ENCODE measurements at regions not wholly inside any gene's neighbourhood (a gene's known extent, or its start where the extent isn't known, plus 50 kb on each side); places are given as distances from the start of the nearest gene placed in this dataset.

- no TSS peak for BruUV-seq (replicated peaks)
- Histone ChIP-seq H4K20me1 (ENCODE audit: insufficient read depth) (no peaks in the 10 kb centered on the region), H3K79me2 (ENCODE audit: low read depth) (no peaks in the 10 kb centered on the region), H3K9me3 (ENCODE audit: insufficient read depth, low read depth) (no peaks in the 10 kb centered on the region), H3K27me3 (ENCODE audit: insufficient read depth, low read depth) (peaks cover 50% of the 10 kb centered on the region), H3K9me2 (ENCODE audit: insufficient read depth) (no peaks in the 10 kb centered on the region), H3K4me1 (replicated peaks; ENCODE audit: insufficient read depth) (no peaks in the 10 kb centered on the region), H3K4me3 (no peak overlapping the region), H3K36me3 (ENCODE audit: low read depth) (no peaks in the 10 kb centered on the region), H3F3A (ENCODE audit: insufficient read depth, low read depth) (no peaks in the 10 kb centered on the region), H3K27ac (no peak overlapping the region), H3K4me2 (no peak overlapping the region), H2AFZ (no peak overlapping the region)
- no peak for DNase-seq
- no peak for TF ChIP-seq EZH2 (IDR thresholded peaks at IDR 0.05; ENCODE audit: low read depth)
- TF ChIP-seq, protein P1, sequence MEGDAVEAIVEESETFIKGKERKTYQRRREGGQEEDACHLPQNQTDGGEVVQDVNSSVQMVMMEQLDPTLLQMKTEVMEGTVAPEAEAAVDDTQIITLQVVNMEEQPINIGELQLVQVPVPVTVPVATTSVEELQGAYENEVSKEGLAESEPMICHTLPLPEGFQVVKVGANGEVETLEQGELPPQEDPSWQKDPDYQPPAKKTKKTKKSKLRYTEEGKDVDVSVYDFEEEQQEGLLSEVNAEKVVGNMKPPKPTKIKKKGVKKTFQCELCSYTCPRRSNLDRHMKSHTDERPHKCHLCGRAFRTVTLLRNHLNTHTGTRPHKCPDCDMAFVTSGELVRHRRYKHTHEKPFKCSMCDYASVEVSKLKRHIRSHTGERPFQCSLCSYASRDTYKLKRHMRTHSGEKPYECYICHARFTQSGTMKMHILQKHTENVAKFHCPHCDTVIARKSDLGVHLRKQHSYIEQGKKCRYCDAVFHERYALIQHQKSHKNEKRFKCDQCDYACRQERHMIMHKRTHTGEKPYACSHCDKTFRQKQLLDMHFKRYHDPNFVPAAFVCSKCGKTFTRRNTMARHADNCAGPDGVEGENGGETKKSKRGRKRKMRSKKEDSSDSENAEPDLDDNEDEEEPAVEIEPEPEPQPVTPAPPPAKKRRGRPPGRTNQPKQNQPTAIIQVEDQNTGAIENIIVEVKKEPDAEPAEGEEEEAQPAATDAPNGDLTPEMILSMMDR (conservative IDR thresholded peaks at IDR 0.05), result no peak
- ChIA-PET POLR2A (ENCODE audit: unreplicated experiment) (no interaction called here), CTCF (no interaction called here)
- intact Hi-C loops (cut with micrococcal nuclease; ENCODE audit: unreplicated experiment), result no loop called here
These were observed 180.9 kb upstream of the PLXNA2 start for GRCh38 chr1:208425096-208425495.

DNA sequence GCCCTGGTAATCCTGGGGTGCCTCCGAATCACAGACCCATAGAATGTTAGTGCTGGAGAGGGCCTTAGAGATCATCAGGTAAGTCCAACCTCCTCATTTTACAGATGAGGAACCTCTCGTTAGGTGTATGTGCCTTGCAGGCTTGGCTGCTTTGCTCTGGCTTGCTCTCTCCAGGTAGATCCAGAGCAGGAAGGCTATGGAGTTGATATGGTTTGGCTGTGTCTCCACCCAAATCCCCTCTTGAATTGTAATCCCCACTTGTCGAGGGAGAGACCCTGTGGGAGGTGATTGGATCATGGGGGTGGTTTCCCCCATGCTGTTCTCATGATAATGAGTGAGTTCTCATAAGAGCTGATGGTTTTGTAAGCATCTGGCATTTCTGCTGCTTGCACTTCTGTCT, 186.0 kb upstream of the PLXNA2 start:
- POLR2A ChIA-PET (ENCODE audit: unreplicated experiment), result no interaction called here
- H3K9me2 ChIP-seq (ENCODE audit: insufficient read depth), result no peaks in the 10 kb centered on the region
- no peak overlapping the region for H3K27ac ChIP-seq
- no peaks in the 10 kb centered on the region for H3K4me1 ChIP-seq (replicated peaks; ENCODE audit: insufficient read depth)
- DNase-seq, result no peak
- no peaks in the 10 kb centered on the region for H3K36me3 ChIP-seq (ENCODE audit: low read depth)
- CTCF ChIA-PET, result no interaction called here
- no peaks in the 10 kb centered on the region for H3K79me2 ChIP-seq (ENCODE audit: low read depth)
- H3K4me2 ChIP-seq, result no peak overlapping the region
- no peaks in the 10 kb centered on the region for H3K9me3 ChIP-seq (ENCODE audit: insufficient read depth, low read depth)
- TF ChIP-seq, protein P1 (conservative IDR thresholded peaks at IDR 0.05), result no peak
- H3K4me3 ChIP-seq, result no peak overlapping the region
- H2AFZ ChIP-seq, result no peak overlapping the region
- BruUV-seq (replicated peaks), result no TSS peak
- H4K20me1 ChIP-seq (ENCODE audit: insufficient read depth), result no peaks in the 10 kb centered on the region
- intact Hi-C loops (cut with micrococcal nuclease; ENCODE audit: unreplicated experiment), result no loop called here
- H3K27me3 ChIP-seq (ENCODE audit: insufficient read depth, low read depth), result peaks cover 51% of the 10 kb centered on the region
- H3F3A ChIP-seq (ENCODE audit: insufficient read depth, low read depth), result no peaks in the 10 kb centered on the region

DNA sequence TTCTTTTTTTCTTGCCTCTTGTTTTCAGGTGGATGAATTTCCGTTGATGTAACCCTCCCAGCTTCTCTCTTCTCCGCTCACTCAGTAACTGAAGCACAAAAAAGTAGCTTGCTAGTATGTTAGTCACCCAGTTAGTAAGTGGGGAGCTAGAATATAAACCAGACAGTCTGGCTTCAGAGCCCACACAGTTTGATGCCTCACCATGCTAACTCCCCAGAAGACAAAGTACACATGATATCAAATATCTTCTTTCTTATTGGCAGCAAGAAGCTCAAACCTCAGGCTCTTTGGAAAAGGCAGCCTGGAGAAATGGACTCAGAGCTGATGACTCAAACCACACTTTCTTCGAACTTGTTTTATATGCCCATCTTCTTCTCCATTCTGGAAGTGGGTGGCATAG, 187.5 kb upstream of the PLXNA2 start:
- Histone ChIP-seq H3K9me2 (ENCODE audit: insufficient read depth) (no peaks in the 10 kb centered on the region), H3K27ac (no peak overlapping the region), H3K27me3 (ENCODE audit: insufficient read depth, low read depth) (peaks cover 56% of the 10 kb centered on the region), H3K36me3 (ENCODE audit: low read depth) (no peaks in the 10 kb centered on the region), H2AFZ (no peak overlapping the region), H3K4me3 (no peak overlapping the region), H4K20me1 (ENCODE audit: insufficient read depth) (no peaks in the 10 kb centered on the region), H3F3A (ENCODE audit: insufficient read depth, low read depth) (no peaks in the 10 kb centered on the region), H3K4me2 (no peak overlapping the region), H3K79me2 (ENCODE audit: low read depth) (no peaks in the 10 kb centered on the region), H3K4me1 (replicated peaks; ENCODE audit: insufficient read depth) (no peaks in the 10 kb centered on the region), H3K9me3 (ENCODE audit: insufficient read depth, low read depth) (no peaks in the 10 kb centered on the region)
- intact Hi-C loops (cut with micrococcal nuclease; ENCODE audit: unreplicated experiment), result no loop called here
- POLR2A ChIA-PET (ENCODE audit: unreplicated experiment), result no interaction called here
- BruUV-seq (replicated peaks), result no TSS peak
- CTCF ChIA-PET, result no interaction called here
- no peak for DNase-seq
- TF ChIP-seq, protein P1 (conservative IDR thresholded peaks at IDR 0.05), result no peak
- TF ChIP-seq EZH2 (IDR thresholded peaks at IDR 0.05; ENCODE audit: low read depth), result no peak

Measured in PC-9 (cell line).